ENCODE measurements at regions not wholly inside any gene's neighbourhood (a gene's known extent, or its start where the extent isn't known, plus 50 kb on each side); places are given as distances from the start of the nearest gene placed in this dataset.

DNA sequence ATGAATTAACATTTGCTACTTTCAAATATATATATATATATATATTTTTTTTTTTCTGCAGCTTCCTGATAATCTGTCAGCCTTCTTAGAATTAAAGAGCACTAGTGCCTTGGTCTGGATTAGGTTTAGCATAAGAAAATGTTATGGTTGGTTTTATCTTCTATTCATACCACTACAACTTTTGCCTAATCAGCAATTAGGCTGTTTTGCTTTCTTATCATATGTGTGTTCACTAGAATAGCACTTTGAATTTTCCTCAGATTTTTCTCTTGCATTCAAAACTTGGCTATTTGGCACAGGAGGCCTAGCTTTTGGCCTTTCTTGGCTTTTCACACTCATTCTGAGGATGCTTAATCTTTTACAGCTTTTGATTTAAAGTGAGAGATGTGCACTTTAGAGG, 1468.1 kb downstream of the PCDH9 start:
- TF ChIP-seq, protein P1, sequence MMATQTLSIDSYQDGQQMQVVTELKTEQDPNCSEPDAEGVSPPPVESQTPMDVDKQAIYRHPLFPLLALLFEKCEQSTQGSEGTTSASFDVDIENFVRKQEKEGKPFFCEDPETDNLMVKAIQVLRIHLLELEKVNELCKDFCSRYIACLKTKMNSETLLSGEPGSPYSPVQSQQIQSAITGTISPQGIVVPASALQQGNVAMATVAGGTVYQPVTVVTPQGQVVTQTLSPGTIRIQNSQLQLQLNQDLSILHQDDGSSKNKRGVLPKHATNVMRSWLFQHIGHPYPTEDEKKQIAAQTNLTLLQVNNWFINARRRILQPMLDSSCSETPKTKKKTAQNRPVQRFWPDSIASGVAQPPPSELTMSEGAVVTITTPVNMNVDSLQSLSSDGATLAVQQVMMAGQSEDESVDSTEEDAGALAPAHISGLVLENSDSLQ (IDR thresholded peaks at IDR 0.05) = no peak
- TF ChIP-seq LEF1 (IDR thresholded peaks at IDR 0.05; ENCODE audit: borderline replicate concordance) (no peak), NFRKB (IDR thresholded peaks at IDR 0.05) (no peak), SUZ12 (IDR thresholded peaks at IDR 0.05) (no peak), SP1 (IDR thresholded peaks at IDR 0.05) (no peak)

Data from HEK293T (cell line).